HG03196 (cell line): ENCODE measurements at regions not wholly inside any gene's neighbourhood (a gene's known extent, or its start where the extent isn't known, plus 50 kb on each side); places are given as distances from the start of the nearest gene placed in this dataset.
"Not testable (repeated sequence)": the region's sequence is repeated elsewhere in the genome, so short reads cannot be mapped to it uniquely, and the experiment has no call there.

Experiments
- ATAC-seq: cut with Tn5 transposase; IDR thresholded peaks from one replicate; pipeline ENCODE4 v1.9.1; 2021; ENCODE audit not compliant: unreplicated experiment

- ATAC-seq = no peak
Measured at GRCh38 chr13:66154976-66155375, 1075.2 kb downstream of the PCDH9 start.

GRCh38 chr13:66154354-66154753, 1075.8 kb downstream of the PCDH9 start:
- no peak for ATAC-seq

GRCh38 chr13:66152596-66152995, 1077.5 kb downstream of the PCDH9 start:
- no peak for ATAC-seq

DNA sequence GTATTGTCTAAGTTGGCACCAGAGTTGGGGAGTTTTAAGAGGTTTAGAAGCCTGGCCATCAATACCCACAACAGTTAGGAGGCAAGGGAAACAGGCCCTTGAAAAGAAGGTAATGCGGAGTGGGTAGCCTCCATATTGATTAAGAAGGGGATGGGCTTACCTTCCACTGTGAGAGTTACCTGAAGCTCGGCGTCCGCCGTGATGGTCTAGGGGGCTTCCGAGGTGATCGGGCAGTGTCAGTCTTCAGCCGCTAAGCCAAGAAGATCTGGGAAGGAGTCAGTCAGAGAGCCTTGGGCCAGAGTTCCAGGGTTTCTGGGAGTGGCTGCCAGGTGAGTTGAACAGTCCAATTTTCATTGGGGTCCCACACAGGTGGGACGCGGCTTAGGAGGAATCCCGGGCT, 1085.8 kb downstream of the PCDH9 start:
- ATAC-seq = not testable (repeated sequence)

DNA sequence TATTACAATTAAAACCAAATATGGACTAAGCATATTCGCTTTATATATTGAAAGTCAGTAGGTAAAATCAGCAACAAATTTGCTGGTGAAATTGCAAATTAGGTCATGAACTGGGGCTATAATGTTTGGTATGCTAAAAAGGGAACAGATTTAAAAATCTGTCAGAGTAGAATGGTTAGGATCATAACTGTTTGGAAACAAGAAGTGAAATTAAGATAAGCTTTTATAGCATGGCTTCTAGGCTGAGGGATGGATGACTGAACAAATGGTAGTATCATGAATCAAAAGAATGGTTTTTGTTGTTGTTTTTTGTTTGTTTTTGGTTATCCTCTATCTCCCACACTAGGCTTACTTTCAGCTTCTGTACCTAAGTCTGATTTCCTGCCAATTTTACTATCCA, 1090.4 kb downstream of the PCDH9 start:
- ATAC-seq = no peak

GRCh38 chr13:66139250-66139649, 1090.9 kb downstream of the PCDH9 start:
- no peak for ATAC-seq

DNA sequence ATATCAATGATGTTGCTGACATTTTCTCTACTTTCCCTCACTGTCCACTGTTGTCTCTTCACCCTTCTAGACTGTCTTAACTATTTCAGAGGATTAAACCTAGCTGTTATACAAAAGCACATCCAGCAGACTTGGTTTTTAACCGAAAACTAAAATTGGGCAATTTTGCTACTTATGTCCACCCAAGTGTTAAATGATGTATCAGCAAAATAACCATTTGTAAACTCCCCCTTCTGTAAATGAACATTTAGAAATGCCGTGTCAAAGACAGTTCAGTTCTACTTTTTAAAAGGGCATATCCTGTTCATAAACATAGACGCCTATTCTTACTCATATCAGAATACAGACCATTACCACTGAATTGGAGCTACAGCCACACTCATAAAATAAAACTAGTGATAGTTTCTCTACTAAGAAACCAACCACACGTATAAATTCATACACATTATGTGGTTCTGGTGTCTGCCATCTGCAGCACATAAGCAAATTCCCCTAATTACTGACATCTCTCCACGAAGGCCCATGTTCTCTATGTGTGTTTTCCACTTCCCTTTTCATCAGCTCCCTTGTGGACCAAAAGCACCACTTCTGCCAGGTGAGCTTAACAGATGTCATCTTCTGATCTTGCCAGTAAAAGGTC, 1091.8 kb downstream of the PCDH9 start:
- peak; percentile 93 for ATAC-seq

- ATAC-seq = no peak
Measured at GRCh38 chr13:66137384-66137783, 1092.8 kb downstream of the PCDH9 start.

DNA sequence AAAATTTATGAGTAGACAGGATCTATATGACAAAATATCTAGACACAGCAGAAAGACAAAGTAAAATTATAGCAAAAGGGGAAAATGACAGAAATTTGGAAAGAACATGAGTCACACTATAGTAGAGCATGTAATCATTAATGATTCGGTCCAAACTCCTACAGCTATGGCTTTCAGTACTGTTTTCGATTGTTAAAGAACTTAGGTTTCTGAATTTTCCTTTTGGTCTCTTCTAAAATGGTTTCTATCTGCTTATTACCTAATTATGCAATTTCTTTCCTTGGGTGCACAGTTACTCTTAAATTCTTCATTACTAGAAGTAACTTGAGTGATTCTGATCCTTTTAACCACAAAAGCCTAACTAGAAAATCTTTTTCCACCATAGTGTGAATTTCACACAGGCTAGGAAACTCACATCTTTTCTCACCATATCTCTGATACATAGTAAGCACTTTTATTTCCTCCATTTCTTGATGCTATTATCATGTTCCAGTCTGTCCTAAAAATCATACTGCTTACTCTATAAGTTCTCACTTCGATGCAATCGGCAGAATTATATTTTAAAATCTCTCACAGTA, 1101.4 kb downstream of the PCDH9 start:
- peak; percentile 96 for ATAC-seq

DNA sequence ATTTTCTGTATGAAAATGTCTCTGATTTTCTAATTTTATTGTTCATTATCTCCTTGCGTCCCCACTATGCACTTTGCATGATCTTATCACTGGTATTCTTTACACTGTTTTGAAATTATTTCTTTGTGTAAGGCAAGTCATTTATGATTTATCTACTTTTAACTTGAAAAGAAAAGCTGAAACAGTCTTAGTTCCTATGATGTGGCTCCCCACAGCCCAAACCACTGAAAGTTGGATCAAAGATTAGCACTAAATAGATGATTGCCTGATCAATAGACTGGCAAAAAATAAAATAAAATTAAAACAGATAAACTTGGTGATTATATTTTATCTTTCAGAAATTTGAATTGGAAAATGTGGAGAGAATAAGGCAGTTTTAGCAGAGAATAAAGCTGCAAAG, 1101.9 kb downstream of the PCDH9 start:
- ATAC-seq = no peak

DNA sequence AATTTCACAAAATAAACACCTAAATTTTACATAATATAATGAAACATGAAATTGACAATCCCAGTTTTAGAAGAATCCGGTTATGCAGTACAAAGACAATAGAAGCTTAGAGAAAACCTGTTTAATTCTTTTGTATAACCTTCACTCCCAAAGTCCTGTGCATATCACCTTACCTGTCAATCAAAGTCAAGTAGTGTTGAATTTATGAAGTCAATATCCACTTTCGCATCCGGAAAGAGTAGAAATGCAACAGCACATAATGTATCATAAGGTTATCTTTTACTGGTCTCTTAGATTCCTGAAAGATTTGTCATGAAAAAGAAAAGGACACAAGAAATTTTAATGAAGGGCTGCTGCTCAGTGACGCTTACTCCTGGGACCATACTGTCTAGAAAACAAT, 1112.6 kb downstream of the PCDH9 start:
- ATAC-seq = no peak

- ATAC-seq = no peak
Measured at GRCh38 chr13:66113882-66114526, 1116.1 kb downstream of the PCDH9 start.

- no peak for ATAC-seq
Measured at GRCh38 chr13:66111628-66112027, 1118.5 kb downstream of the PCDH9 start.

- ATAC-seq = no peak
Measured at GRCh38 chr13:66106246-66106645, 1123.9 kb downstream of the PCDH9 start.

- ATAC-seq = no peak
Measured at GRCh38 chr13:66102864-66103263, 1127.3 kb downstream of the PCDH9 start.

- ATAC-seq = no peak
Measured at GRCh38 chr13:66099825-66100224, 1130.3 kb downstream of the PCDH9 start.

GRCh38 chr13:66098931-66099628, 1131.1 kb downstream of the PCDH9 start:
- ATAC-seq = no peak

- no peak for ATAC-seq
Measured at GRCh38 chr13:66089711-66090110, 1140.4 kb downstream of the PCDH9 start.

- ATAC-seq = no peak
Measured at GRCh38 chr13:66087269-66087710, 1142.8 kb downstream of the PCDH9 start.

DNA sequence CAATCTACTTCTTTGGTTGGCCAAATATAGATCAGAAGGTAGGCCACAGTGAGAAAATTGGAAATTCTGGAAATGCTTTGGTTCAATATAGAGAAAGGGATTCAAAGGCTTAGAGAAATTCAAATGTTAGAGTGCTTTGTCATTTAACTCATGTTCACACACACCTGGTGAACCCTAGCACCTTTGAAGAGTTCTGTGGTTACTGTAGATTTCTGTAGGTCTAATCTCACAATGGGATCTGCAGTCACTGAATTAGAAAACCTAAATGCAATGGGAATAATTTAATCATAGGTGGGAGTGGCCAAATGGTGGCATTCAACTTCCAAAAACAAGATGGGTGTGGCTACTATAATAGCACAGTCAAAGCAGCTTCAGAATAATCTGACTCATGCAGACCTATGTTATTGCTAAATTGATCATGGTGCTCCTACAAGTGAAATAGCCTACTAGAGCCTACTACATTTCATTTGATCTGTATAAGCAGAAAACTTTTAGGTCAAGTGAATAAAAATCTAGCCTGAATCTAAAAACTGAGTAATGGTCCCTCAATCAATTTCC, 1152.9 kb downstream of the PCDH9 start:
- no peak for ATAC-seq

DNA sequence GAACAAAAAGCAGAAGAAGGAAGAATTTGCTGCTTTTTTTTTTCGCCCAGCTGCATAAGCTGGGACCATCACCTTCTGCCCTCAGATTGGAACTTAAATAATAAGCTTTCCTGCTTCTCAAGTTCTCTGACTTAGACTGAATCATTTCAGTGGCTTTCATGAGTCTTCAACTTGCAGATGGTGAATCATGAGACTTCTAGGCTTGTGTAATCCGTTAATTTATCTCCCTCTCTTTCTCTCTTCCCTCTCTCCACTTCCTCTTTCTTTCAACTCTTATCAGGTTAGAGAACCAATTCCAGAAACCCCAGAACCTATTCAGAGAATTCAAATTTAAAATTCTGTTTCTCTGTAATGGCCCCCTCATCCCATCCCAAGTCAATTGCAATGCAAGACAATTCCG, 1153.7 kb downstream of the PCDH9 start:
- no peak for ATAC-seq
